K562 (cell line): ENCODE measurements at regions not wholly inside any gene's neighbourhood (a gene's known extent, or its start where the extent isn't known, plus 50 kb on each side); places are given as distances from the start of the nearest gene placed in this dataset.

ENCODE experiments used
- ATAC-seq: fragments of 200-7000 bp; cut with Tn5 transposase; 3 replicates; pipeline ENCODE4 v1.9.1; 2020; ENCODE audit warnings: moderate library complexity
- BruUV-seq: library from RNA; stranded (reverse); fragments of 400-500 nt; replicated peaks from 2 replicates; lab custom pipeline; 2021; lab: Mats Ljungman, UMichigan
- CTCF ChIA-PET: fragments of 300-600 bp; formaldehyde crosslinking; extraction: SDS; loops from one replicate; lab custom pipeline; 2021; ENCODE audit warnings: low intra/inter-chr PET ratio; lab: Yijun Ruan, JAX
- POLR2A ChIA-PET: fragments of 300-600, 350-650 bp; sonication (Branson Sonifier 250); formaldehyde crosslinking; extraction: SDS; loops from one replicate; lab custom pipeline; 2021; ENCODE audit warnings: antibody characterized with exemption, inconsistent platforms; lab: Yijun Ruan, JAX
- DNase-seq, 4 experiments: peaks; one replicate each; pipeline versions ENCODE4 v3.0.0 to v3.0.0-alpha.2; 2011 to 2018; ENCODE audit warnings: low spot score in 3 of 4, mixed read lengths in 3 of 4; ENCODE audit errors: extremely low read depth in 1 of 4
- FAIRE-seq: peaks from 2 replicates; lab custom pipeline; 2011; peaks lifted over from hg19 to GRCh38; lab: Jason Lieb, UNC
- H2AFZ ChIP-seq: 2 replicates; pipeline ENCODE4 v1.6.0; 2011; ENCODE audit warnings: low read depth, low read length, control low read depth, inconsistent platforms
- H3K27ac ChIP-seq: fragments of 200-600 bp; 3 replicates; pipeline ENCODE4 v1.8.0; 2011; ENCODE audit warnings: low read depth, mild to moderate bottlenecking, control low read depth, inconsistent platforms, low read length, moderate library complexity, mixed read lengths; ENCODE audit errors: extremely low read depth
- H3K27me3 ChIP-seq, 2 experiments: fragments of 300-600 bp in 1 of 2; 2 replicates in 1 of 2; 3 replicates in 1 of 2; pipeline versions ENCODE4 v1.6.0 to v1.8.0; 2011; ENCODE audit warnings: inconsistent platforms in 2 of 2, low read length in 2 of 2, mild to moderate bottlenecking in 1 of 2, mixed read lengths in 1 of 2, moderate library complexity in 1 of 2; ENCODE audit not compliant: control insufficient read depth in 2 of 2, insufficient read depth in 2 of 2
- H3K36me3 ChIP-seq: fragments of 300-600 bp; 3 replicates; pipeline ENCODE4 v1.8.0; 2011; ENCODE audit warnings: mild to moderate bottlenecking, low read length, inconsistent platforms; ENCODE audit not compliant: control insufficient read depth, insufficient read depth
- H3K4me1 ChIP-seq, 2 experiments: fragments of 200-600 bp in 1 of 2; replicated peaks in 1 of 2; 2 replicates in 1 of 2; 3 replicates in 1 of 2; pipeline versions ENCODE4 v1.5.1 to v1.8.0; 2011; ENCODE audit warnings: inconsistent platforms in 2 of 2, low read length in 2 of 2, mild to moderate bottlenecking in 1 of 2, mixed read lengths in 1 of 2, moderate library complexity in 1 of 2; ENCODE audit not compliant: control insufficient read depth in 2 of 2, insufficient read depth in 2 of 2
- H3K4me2 ChIP-seq: 2 replicates; pipeline ENCODE4 v1.6.1; 2011; ENCODE audit warnings: low read length, control low read depth, inconsistent platforms, mixed read lengths; ENCODE audit not compliant: insufficient read depth
- H3K4me3 ChIP-seq: fragments of 200-600 bp; sonication (generic), shearing (Covaris generic); 2 replicates; pipeline ENCODE4 v1.5.1; 2016; ENCODE audit warnings: control low read depth, inconsistent platforms
- H3K79me2 ChIP-seq: fragments of 200-600 bp; 3 replicates; pipeline ENCODE4 v1.8.0; 2011; ENCODE audit warnings: low read length, inconsistent platforms; ENCODE audit not compliant: control insufficient read depth, insufficient read depth
- H3K9ac ChIP-seq, 2 experiments: 2 replicates each; pipeline versions ENCODE4 v1.6.0 to v1.6.1; 2011; ENCODE audit warnings: low read depth in 2 of 2, low read length in 2 of 2, control low read depth in 1 of 2, inconsistent platforms in 1 of 2, mild to moderate bottlenecking in 1 of 2, mixed read lengths in 1 of 2; ENCODE audit not compliant: insufficient read depth in 1 of 2
- H3K9me1 ChIP-seq: one replicate; pipeline ENCODE4 v1.6.0; 2011; ENCODE audit warnings: inconsistent platforms, mild to moderate bottlenecking, low read length, moderate library complexity; ENCODE audit not compliant: control insufficient read depth, insufficient read depth
- H3K9me3 ChIP-seq: replicated peaks from 2 replicates; pipeline ENCODE4 v1.5.1; 2011; ENCODE audit warnings: low read depth, low read length, inconsistent platforms; ENCODE audit not compliant: control insufficient read depth, insufficient read depth
- H4K20me1 ChIP-seq: replicated peaks from 2 replicates; pipeline ENCODE4 v1.6.1; 2011; ENCODE audit warnings: low read length, inconsistent platforms, mixed read lengths; ENCODE audit not compliant: control insufficient read depth, insufficient read depth
- BRD4 ChIP-seq: fragments of 200-600 bp; sonication (generic); IDR thresholded peaks from 2 replicates; pipeline ENCODE4 v1.6.1; 2017; ENCODE audit warnings: inconsistent platforms
- ELF4 ChIP-seq: fragments of 450-650 bp; formaldehyde crosslinking; IDR thresholded peaks from 2 replicates; pipeline ENCODE4 v1.4.0; 2022; ENCODE audit warnings: missing genetic modification characterization
- FOSL1 ChIP-seq: fragments of 200-800 bp; sonication (Bioruptor generic); conservative IDR thresholded peaks from 2 replicates; pipeline ENCODE4 v1.6.1; 2016; ENCODE audit warnings: missing genetic modification characterization, missing compliant biosample characterization
- GTF2A2 ChIP-seq: IDR thresholded peaks from 2 replicates; pipeline ENCODE4 v1.6.1; 2016; ENCODE audit warnings: mild to moderate bottlenecking, missing genetic modification characterization, missing compliant biosample characterization
- GTF2B ChIP-seq: IDR thresholded peaks from 2 replicates; pipeline ENCODE4 v1.6.1; 2011; ENCODE audit not compliant: insufficient read length; ENCODE audit errors: extremely low read depth
- KLF1 ChIP-seq: fragments of 450-650 bp; IDR thresholded peaks from 2 replicates; pipeline ENCODE4 v1.6.1; 2016; ENCODE audit warnings: missing genetic modification characterization, missing compliant biosample characterization
- MCM5 ChIP-seq: fragments of 450-650 bp; IDR thresholded peaks from 2 replicates; pipeline ENCODE4 v1.6.1; 2016; ENCODE audit warnings: low read depth
- MTA2 ChIP-seq: fragments of 450-650 bp; IDR thresholded peaks from 2 replicates; pipeline ENCODE4 v1.6.1; 2016; ENCODE audit warnings: low read depth
- MXI1 ChIP-seq: IDR thresholded peaks from 2 replicates; pipeline ENCODE4 v1.6.1; 2011; ENCODE audit warnings: low read depth, mild to moderate bottlenecking, improper control_type of control experiment, low read length
- PML ChIP-seq: IDR thresholded peaks from 2 replicates; pipeline ENCODE4 v1.6.1; 2012; ENCODE audit warnings: low read length, inconsistent platforms
- POLR2B ChIP-seq: fragments of 450-650 bp; IDR thresholded peaks from 2 replicates; pipeline ENCODE4 v1.6.1; 2018; ENCODE audit warnings: low read depth; ENCODE audit not compliant: partially characterized antibody
- RBM22 ChIP-seq: fragments of 200-400 bp; formaldehyde crosslinking; IDR thresholded peaks from 2 replicates; pipeline ENCODE4 v1.6.1; 2018; ENCODE audit warnings: low read length, low read depth; ENCODE audit not compliant: poor library complexity, severe bottlenecking
- TCF7L2 ChIP-seq: fragments of 150-350 bp; IDR thresholded peaks from 2 replicates; pipeline ENCODE4 v1.6.1; 2016; ENCODE audit warnings: low read depth, mild to moderate bottlenecking, low read length, moderate library complexity
- ZFP30 ChIP-seq: fragments of 250-450 bp; sonication (Bioruptor Pico); IDR thresholded peaks from 2 replicates; pipeline ENCODE4 v1.8.0; 2022; ENCODE audit warnings: moderate library complexity, mild to moderate bottlenecking, inconsistent platforms, borderline replicate concordance
- ZNF146 ChIP-seq: IDR thresholded peaks from one replicate; pipeline ENCODE4 v1.6.1; 2018; ENCODE audit warnings: missing compliant biosample characterization; ENCODE audit not compliant: unreplicated experiment
- ZNF224 ChIP-seq: sonication (generic); formaldehyde crosslinking; IDR thresholded peaks from 2 replicates; pipeline ENCODE4 v1.8.0; 2022; ENCODE audit warnings: mild to moderate bottlenecking, missing genetic modification reagents
- ZNF41 ChIP-seq: fragments of 250-450 bp; sonication (Bioruptor Pico); conservative IDR thresholded peaks from 2 replicates; pipeline ENCODE4 v1.4.0; 2020; ENCODE audit warnings: mild to moderate bottlenecking
- ZNF511 ChIP-seq: sonication (generic); formaldehyde crosslinking; IDR thresholded peaks from 2 replicates; pipeline ENCODE4 v1.8.0; 2022; ENCODE audit warnings: mild to moderate bottlenecking, missing genetic modification reagents
- WGBS: fragments of 100-300 bp; shearing (Covaris generic); methylation state at CpG from one replicate; pipeline ENCODE4 v1.1.6; 2016; ENCODE audit warnings: low coverage, mixed read lengths; ENCODE audit not compliant: insufficient coverage; ENCODE audit errors: missing lambda C conversion rate; 5-methylcytosine and 5-hydroxymethylcytosine counted together
- in situ Hi-C: fragments of 300-500 bp; cut with MboI; formaldehyde crosslinking; loops from 4 replicates; pipeline ENCODE4 v1.15.0; 2018; ENCODE audit warnings: inconsistent platforms, mixed read lengths
- intact Hi-C: fragments of 100-400 bp; cut with micrococcal nuclease; formaldehyde crosslinking; loops from 2 replicates; pipeline ENCODE4 v1.14.2; 2022
- TF ChIP-seq, protein P1 (sequence below): fragments of 450-650 bp; IDR thresholded peaks from 2 replicates; pipeline ENCODE4 v1.6.1; 2017; ENCODE audit warnings: mild to moderate bottlenecking, moderate library complexity

DNA sequence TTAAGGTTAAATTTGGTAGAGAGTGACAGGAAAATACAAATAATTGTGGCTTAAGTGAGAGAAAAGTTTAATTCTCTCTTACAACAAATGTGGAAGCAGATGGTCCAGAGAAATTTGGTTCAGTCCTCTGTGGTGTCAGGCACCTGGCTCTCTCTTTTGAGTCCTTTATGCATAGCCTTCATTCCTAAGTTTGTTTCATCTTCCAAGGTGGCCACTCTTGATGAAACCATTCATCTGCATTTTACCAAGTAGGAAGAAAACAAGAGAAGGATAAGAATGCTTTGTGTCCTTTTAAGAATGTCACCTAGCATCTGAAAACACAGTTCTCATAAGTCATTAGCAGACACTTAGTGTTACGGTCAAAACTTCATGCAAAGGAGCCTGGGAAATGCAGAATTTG lies 442.5 kb downstream of the CCER1 start:
- no TSS peak for BruUV-seq
- no peak overlapping the region for H3K4me3 ChIP-seq
- H3K4me1 ChIP-seq, result no peaks in the 10 kb centered on the region
- DNase-seq (no peak), FAIRE-seq (no peak), ATAC-seq (no peak)
- no peaks in the 10 kb centered on the region for H3K9me3 ChIP-seq
- in situ Hi-C loops, result no loop called here
- no peaks in the 10 kb centered on the region for H3K79me2 ChIP-seq
- WGBS, result 0% methylated on average over 1 of the region's 1 CpG
- TF ChIP-seq BRD4 (no peak), MXI1 (no peak), RBM22 (no peak), ZNF224 (CRISPR knock-in tag) (no peak), MTA2 (no peak), ZFP30 (CRISPR knock-in tag) (no peak)
- H3K36me3 ChIP-seq, result no peaks in the 10 kb centered on the region
- H3K4me2 ChIP-seq, result no peak overlapping the region
- POLR2A ChIA-PET, result no interaction called here
- intact Hi-C loops, result no loop called here
- H3K27me3 ChIP-seq, result no peaks in the 10 kb centered on the region
- no peak overlapping the region for H3K27ac ChIP-seq
- no peak overlapping the region for H3K9ac ChIP-seq
- H2AFZ ChIP-seq, result no peak overlapping the region
- H4K20me1 ChIP-seq, result no peaks in the 10 kb centered on the region
- CTCF ChIA-PET, result no interaction called here
- no peaks in the 10 kb centered on the region for H3K9me1 ChIP-seq

GRCh38 chr12:90510948-90511347 lies 444.0 kb downstream of the CCER1 start:
- in situ Hi-C loops, result no loop called here
- BruUV-seq, result no TSS peak
- Histone ChIP-seq H3K4me2 (no peak overlapping the region), H3K9me3 (no peaks in the 10 kb centered on the region), H3K4me3 (no peak overlapping the region), H2AFZ (no peak overlapping the region), H3K79me2 (no peaks in the 10 kb centered on the region), H3K4me1 (no peaks in the 10 kb centered on the region), H3K27me3 (no peaks in the 10 kb centered on the region), H3K36me3 (no peaks in the 10 kb centered on the region), H4K20me1 (no peaks in the 10 kb centered on the region), H3K9ac (no peak overlapping the region), H3K9me1 (no peaks in the 10 kb centered on the region), H3K27ac (no peak overlapping the region)
- ChIA-PET POLR2A (no interaction called here), CTCF (no interaction called here)
- DNase-seq (no peak), ATAC-seq (no peak), FAIRE-seq (no peak)
- intact Hi-C loops, result no loop called here
- TF ChIP-seq, protein P1, sequence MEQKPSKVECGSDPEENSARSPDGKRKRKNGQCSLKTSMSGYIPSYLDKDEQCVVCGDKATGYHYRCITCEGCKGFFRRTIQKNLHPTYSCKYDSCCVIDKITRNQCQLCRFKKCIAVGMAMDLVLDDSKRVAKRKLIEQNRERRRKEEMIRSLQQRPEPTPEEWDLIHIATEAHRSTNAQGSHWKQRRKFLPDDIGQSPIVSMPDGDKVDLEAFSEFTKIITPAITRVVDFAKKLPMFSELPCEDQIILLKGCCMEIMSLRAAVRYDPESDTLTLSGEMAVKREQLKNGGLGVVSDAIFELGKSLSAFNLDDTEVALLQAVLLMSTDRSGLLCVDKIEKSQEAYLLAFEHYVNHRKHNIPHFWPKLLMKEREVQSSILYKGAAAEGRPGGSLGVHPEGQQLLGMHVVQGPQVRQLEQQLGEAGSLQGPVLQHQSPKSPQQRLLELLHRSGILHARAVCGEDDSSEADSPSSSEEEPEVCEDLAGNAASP, result no peak
- TF ChIP-seq TCF7L2 (no peak), GTF2B (no peak), PML (no peak), FOSL1 (tag) (no peak), ZNF41 (no peak), MCM5 (no peak), POLR2B (no peak), ZNF146 (no peak), KLF1 (tag) (no peak), ELF4 (CRISPR knock-in tag) (no peak), GTF2A2 (tag) (no peak), ZNF511 (CRISPR knock-in tag) (no peak)
